Astrocyte (in vitro differentiated cells and primary cell): ENCODE measurements at regions not wholly inside any gene's neighbourhood (a gene's known extent, or its start where the extent isn't known, plus 50 kb on each side); places are given as distances from the start of the nearest gene placed in this dataset.

Experiments
- EZH2 ChIP-seq: IDR thresholded peaks from 2 replicates; pipeline ENCODE4 v1.6.1; 2012; ENCODE audit warnings: mild to moderate bottlenecking, low read length, inconsistent platforms; ENCODE audit not compliant: insufficient read depth
- TF ChIP-seq, protein P1 (sequence below): IDR thresholded peaks from 2 replicates; pipeline ENCODE4 v1.5.1; 2011; ENCODE audit warnings: low read depth, mild to moderate bottlenecking, inconsistent platforms, low read length, moderate library complexity; ENCODE audit not compliant: insufficient read depth

GRCh38 chr13:53204598-53204997 is 176.0 kb downstream of the OLFM4 start:
- TF ChIP-seq, protein P1, sequence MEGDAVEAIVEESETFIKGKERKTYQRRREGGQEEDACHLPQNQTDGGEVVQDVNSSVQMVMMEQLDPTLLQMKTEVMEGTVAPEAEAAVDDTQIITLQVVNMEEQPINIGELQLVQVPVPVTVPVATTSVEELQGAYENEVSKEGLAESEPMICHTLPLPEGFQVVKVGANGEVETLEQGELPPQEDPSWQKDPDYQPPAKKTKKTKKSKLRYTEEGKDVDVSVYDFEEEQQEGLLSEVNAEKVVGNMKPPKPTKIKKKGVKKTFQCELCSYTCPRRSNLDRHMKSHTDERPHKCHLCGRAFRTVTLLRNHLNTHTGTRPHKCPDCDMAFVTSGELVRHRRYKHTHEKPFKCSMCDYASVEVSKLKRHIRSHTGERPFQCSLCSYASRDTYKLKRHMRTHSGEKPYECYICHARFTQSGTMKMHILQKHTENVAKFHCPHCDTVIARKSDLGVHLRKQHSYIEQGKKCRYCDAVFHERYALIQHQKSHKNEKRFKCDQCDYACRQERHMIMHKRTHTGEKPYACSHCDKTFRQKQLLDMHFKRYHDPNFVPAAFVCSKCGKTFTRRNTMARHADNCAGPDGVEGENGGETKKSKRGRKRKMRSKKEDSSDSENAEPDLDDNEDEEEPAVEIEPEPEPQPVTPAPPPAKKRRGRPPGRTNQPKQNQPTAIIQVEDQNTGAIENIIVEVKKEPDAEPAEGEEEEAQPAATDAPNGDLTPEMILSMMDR: no peak
- TF ChIP-seq EZH2: no peak
